PC-3 (cell line): ENCODE measurements at regions not wholly inside any gene's neighbourhood (a gene's known extent, or its start where the extent isn't known, plus 50 kb on each side); places are given as distances from the start of the nearest gene placed in this dataset.

ENCODE experiments used
- CTCF ChIP-seq: fragments of 300-600 bp; sonication (generic); conservative IDR thresholded peaks from 2 replicates; pipeline ENCODE4 v1.5.1; 2017; ENCODE audit warnings: antibody characterized with exemption, low read depth, mild to moderate bottlenecking, low read length
- EZH2 ChIP-seq: fragments of 300-600 bp; sonication (generic); IDR thresholded peaks from one replicate; pipeline ENCODE4 v1.6.1; 2017; ENCODE audit warnings: antibody characterized with exemption, mild to moderate bottlenecking, low read length; ENCODE audit not compliant: unreplicated experiment

DNA sequence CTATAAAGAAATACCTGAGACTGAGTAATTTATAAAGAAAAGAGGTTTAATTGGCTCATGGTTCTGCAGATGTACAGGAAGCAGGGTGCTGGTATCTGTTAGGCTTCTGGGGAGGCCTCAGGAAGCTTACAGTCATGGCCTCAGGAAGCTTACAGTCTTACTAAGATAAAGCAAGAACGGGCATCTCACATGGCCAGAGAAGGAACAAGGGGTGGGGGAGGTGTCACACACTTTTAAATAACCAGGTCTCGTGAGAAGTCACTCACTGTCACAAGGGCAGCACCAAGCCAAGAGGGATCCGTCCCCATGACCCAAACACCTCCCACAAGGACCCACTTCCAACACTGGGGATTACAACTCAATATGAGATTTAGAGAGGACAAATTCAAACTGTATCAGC, 192.8 kb upstream of the B3GAT1 start:
- TF ChIP-seq CTCF (no peak), EZH2 (no peak)
